GM21723 (cell line): ENCODE measurements at regions not wholly inside any gene's neighbourhood (a gene's known extent, or its start where the extent isn't known, plus 50 kb on each side); places are given as distances from the start of the nearest gene placed in this dataset.
"Not testable (repeated sequence)": the region's sequence is repeated elsewhere in the genome, so short reads cannot be mapped to it uniquely, and the experiment has no call there.

Source experiments
- ATAC-seq: cut with Tn5 transposase; IDR thresholded peaks from one replicate; pipeline ENCODE4 v1.9.1; 2021; ENCODE audit warnings: mild to moderate bottlenecking, moderate library complexity; ENCODE audit not compliant: unreplicated experiment

DNA sequence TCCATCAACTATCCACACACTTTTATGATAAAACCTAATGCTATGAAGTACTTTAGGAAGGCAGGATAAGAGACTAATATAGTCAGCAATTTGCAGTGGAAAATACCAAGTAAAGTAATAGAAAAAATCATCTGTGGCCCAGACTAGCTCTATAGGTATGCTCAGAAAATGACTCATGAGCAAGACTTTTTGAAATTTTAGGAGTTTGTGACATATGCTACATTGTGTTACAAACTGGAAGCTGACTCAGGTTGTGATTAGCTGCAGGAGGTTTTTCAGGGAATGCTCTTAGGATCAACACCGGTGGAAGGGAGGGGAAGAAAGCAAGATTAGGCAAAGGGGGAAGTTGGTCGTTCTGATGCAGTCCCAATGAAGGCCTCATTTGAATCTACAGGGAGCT, 56.1 kb downstream of the FEZF1 start:
- ATAC-seq: no peak

DNA sequence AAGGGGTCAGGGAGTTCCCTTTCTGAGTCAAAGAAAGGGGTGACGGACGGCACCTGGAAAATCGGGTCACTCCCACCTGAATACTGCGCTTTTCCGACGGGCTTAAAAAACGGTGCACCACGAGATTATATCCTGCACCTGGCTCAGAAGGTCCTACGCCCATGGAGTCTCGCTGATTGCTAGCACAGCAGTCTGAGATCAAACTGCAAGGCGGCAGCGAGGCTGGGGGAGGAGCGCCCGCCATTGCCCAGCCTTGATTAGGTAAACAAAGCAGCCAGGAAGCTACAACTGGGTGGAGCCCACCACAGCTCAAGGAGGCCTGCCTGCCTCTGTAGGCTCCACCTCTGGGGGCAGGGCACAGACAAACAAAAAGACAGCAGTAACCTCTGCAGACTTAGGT, 65.8 kb downstream of the FEZF1 start:
- not testable (repeated sequence) for ATAC-seq

DNA sequence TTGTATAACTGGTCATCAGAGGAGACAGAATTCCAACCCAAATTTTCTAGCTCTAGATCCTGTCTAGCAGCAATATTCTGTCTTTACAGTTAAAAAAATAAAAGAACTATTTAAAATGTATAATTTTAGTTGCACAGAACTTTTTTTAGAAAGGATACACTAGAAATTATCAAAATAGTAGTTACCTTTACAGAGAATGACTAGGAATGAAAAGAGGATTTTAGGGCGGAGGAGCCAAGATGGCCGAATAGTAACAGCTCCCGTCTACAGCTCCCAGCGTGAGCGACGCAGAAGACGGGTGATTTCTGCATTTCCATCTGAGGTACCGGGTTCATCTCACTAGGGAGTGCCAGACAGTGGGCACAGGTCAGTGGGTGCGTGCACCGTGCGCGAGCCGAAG, 66.3 kb downstream of the FEZF1 start:
- ATAC-seq: not testable (repeated sequence)

DNA sequence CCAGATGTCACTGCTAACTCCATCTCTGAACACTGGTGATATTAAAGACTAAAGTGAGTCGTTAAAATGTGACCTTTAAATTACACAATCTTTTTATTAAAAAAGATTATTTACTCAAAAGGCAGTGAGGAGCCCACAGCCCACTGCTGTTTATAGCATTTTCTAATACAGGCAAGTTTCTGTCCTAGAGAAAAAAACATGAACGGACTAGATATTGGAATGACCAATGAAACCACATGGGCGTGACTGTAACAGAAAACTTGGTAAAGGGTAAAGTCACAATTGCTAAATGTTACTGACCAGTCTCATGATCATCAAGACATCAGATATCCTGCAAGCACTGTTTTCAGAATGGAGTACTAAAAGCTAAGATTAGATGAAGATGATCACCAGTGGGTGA, 78.7 kb downstream of the FEZF1 start:
- no peak for ATAC-seq

DNA sequence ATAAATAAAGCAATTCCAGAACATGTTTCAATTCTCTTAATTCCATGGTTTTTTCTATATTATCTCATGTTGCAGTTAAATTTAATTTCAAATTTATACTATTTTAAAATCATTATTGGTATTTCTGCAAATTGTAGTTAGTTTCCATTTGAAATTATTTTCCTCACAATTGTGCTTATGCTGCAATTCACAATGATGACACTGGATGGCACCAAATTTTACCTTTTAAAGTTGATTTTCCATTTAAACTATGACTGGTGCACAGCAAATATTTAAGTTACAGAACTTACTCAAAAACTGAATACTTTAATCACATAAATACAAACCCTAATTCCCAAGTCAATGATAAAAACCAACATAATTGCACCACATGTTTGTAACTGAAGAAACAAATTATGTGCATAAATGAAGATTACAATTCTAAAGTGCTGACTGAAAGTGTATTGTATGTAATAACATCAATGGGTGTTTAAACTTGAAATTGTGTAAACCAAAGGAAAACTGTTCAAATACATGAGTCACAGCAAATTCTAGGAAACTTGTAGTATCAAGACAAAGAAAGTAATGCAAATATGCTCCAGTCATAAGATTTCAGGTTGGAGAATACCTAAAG, 75.3 kb upstream of the AASS start:
- peak; percentile 57 for ATAC-seq

DNA sequence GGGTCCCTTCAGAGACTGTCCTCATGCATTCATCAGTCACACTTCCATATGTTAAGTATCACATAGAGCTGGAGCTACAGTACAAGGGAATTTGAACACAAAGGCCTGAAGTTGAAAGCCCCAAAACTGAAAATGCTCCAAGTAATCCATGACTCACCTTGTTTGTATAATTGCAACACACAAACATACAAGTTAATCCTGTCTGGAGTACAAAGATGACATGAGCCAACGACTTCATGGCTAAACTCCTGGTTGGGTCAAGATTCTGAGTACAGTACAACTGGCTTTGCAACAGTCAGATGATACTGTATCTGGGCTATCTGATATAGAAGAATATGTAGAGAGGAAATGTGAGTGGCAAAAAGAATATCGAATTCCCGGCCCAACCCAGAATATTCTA, 73.1 kb upstream of the AASS start:
- no peak for ATAC-seq

DNA sequence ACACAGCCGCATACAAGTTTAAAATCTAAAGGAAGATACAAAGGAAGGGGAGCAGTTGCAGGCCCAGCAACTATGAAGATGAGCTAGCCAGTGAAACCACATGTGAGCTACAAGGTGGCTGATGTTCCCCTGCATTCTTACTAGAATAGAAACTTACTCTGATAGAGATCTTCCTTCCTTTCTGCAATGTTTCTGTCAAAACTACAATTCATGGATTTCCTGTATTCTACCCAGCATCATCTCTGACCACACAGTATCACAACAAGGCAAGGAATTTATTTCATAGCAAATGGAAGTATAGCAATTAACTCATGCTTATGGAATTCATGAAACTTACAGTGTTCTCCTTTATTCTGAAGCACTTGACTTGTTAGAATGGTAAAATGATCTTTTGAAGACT, 68.7 kb upstream of the AASS start:
- ATAC-seq: no peak

DNA sequence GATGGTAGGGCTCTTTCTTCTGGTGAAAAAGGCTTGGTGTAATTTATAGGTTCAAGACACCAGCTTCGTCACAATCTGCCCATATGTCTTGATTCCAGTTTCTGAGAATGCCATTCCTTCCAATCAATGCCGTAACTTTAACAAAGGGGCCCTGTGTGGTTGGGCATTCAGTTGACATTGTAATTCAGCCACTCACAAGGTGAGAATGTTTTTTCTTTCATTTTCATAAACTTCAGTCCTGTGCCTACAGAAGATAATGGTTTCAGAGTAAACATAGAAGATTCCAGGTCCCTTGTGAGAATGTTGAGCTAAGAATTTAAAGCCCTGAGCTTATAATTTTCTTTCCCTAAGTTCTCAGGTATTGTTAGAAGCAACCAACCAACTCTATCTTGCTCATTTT, 67.3 kb upstream of the AASS start:
- ATAC-seq: no peak

DNA sequence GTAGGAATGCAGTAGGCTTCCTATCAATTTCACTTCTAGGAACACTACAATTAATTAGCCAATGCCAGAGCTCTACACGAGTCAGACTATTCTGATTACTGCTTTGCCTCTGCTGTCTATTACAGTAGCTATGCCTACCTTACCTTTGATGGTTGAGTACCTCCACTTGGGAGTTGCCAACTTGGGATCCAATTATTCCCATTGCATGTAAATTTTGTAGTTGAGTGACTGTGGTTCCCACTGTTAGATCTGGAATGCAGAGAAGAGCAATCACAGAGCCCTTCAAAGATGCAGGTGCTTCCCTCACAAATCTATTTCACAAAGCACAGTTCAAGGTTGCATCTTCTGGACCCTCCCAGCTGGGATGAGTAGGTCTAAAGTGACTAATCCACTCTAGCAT, 62.9 kb upstream of the AASS start:
- no peak for ATAC-seq

DNA sequence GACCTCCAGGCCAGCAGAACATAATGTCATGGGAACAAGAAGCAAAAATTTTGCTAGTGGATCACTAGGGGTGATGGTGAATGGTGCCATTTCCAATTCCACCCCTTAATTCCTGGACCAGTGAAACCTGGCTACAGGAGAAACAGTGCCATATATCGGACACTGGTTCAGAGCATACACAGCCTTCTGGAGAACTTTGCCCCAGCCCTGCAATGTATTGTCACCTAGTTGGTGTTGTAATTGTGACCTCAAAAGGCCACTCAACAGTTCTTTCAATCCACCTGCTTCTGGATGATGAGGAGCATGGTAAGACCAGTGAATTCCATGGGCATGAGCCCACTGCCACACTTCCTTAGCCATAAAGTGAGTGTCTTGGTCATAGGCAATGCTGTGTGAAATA, 59.8 kb upstream of the AASS start:
- no peak for ATAC-seq

DNA sequence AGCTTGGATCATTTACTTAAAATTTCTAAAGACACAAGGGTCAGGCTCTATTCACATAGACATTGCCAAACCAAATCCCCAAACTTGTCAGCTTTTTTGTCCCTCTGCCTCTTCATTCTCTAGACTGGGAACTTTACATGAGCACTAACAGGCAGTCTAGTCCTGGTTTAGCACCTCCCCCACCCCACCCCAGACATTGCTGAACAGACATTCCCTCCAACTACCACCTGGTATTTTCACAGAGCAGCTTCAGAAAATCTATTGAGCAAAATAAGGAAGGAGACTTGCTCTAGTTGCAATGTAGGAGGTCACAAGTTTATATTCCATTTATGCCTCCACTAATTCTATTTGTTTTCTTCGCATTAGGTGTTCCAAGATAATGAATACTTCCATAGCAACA, 56.8 kb upstream of the AASS start:
- ATAC-seq: no peak

DNA sequence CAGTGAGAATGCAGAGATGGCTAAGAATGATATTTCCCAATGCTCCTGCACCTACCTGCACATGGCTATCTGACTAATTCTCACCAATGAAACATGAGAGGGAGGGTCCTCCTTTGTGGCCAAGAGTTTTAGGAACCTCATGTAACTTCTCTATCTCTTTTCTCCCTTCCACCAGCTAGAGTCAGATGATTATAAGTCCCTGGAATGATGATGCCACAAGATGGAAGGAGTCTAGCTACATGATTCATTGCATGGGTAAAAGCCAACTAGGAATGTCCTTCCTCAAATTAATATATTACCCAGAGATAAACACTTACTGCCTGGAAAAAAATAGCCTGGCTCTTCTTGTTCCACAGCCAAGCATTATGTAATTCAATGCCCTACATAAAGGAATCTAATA, 55.1 kb upstream of the AASS start:
- ATAC-seq: no peak

DNA sequence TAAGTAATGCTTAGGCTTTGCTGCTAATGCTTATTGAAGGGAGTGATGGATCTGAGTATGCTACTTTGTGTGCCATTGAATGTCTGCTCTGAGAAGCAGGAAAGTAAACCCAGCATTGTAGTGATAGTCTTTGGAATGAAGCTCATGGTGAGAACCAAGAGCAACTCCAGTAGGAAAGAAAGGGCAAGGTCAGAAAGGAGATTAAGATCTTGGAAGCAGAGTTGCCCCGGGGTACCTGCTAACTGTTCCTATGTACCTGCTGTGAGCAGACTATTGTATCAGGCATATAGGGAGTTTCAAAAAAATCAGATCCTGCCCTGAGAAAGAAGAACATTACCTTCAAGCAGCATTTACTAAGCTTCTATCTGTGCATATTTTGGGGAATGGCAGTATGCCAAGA, 54.5 kb upstream of the AASS start:
- no peak for ATAC-seq
